ENCODE measurements at regions not wholly inside any gene's neighbourhood (a gene's known extent, or its start where the extent isn't known, plus 50 kb on each side); places are given as distances from the start of the nearest gene placed in this dataset.

GRCh38 chr2:186241874-186242273, 244.2 kb upstream of the ZC3H15 start:
- no peaks in the 10 kb centered on the region for H3K27me3 Mint-ChIP-seq (ENCODE audit: low read depth)
- no peak overlapping the region for H3K4me3 Mint-ChIP-seq
- ATAC-seq (peak; percentile 32; the same call in 1 of the 2 replicates), DNase-seq (ENCODE audit: low spot score) (no peak)
- peaks cover 9% of the 10 kb centered on the region for H3K4me1 Mint-ChIP-seq
- TF ChIP-seq FOXP4 (CRISPR knock-in tag; IDR thresholded peaks at IDR 0.05), result no peak
- no peak for TF ChIP-seq MAX (CRISPR knock-in tag; IDR thresholded peaks at IDR 0.05)
- no peak for TF ChIP-seq ESRRA (CRISPR knock-in tag; IDR thresholded peaks at IDR 0.05; ENCODE audit: borderline replicate concordance)
- no peak for TF ChIP-seq PREB (CRISPR knock-in tag; IDR thresholded peaks at IDR 0.05; ENCODE audit: borderline replicate concordance)
- no peak for TF ChIP-seq ZNF219 (CRISPR knock-in tag; IDR thresholded peaks at IDR 0.05; ENCODE audit: borderline replicate concordance)
- CTCF ChIA-PET, result interaction anchor here (0.6 to 1.0 kb wide), 4 partner anchors 14 to 992 kb away, joined by 3 to 5 read pairs (median 4); no protein-coding TSS in a partner anchor
- peaks cover 9% of the 10 kb centered on the region; the same call in 1 of the 2 replicates for H3K9me3 Mint-ChIP-seq
- H3K27ac Mint-ChIP-seq, result no peak overlapping the region
- POLR2A ChIA-PET, result interaction anchor here (0.6 kb wide), 1 partner anchor 9 kb away, joined by 4 read pairs; no protein-coding TSS in a partner anchor
- H3K36me3 Mint-ChIP-seq, result peaks cover under 1% of the 10 kb centered on the region

GRCh38 chr2:186254759-186255158, 231.3 kb upstream of the ZC3H15 start:
- CTCF ChIA-PET, result interaction anchor here (1.1 to 1.5 kb wide), 3 partner anchors 13 to 516 kb away, joined by 4 to 9 read pairs (median 5); partner anchors contain the start of gene FSIP2
- H3K4me3 Mint-ChIP-seq, result no peak overlapping the region
- peaks cover 8% of the 10 kb centered on the region for H3K9me3 Mint-ChIP-seq
- H3K4me1 Mint-ChIP-seq, result peaks cover 24% of the 10 kb centered on the region
- H3K27ac Mint-ChIP-seq, result no peak overlapping the region
- POLR2A ChIA-PET, result no interaction called here
- peaks cover 7% of the 10 kb centered on the region for H3K36me3 Mint-ChIP-seq
- DNase-seq (ENCODE audit: low spot score) (no peak), ATAC-seq (no peak)
- H3K27me3 Mint-ChIP-seq (ENCODE audit: low read depth), result no peaks in the 10 kb centered on the region
- TF ChIP-seq FOXJ3 (CRISPR knock-in tag; IDR thresholded peaks at IDR 0.05; ENCODE audit: borderline replicate concordance), result no peak
- no peak for TF ChIP-seq GRHL2 (CRISPR knock-in tag; IDR thresholded peaks at IDR 0.05; ENCODE audit: insufficient replicate concordance, severe bottlenecking)
- no peak for TF ChIP-seq NFATC4 (CRISPR knock-in tag; IDR thresholded peaks at IDR 0.05)

GRCh38 chr2:186255823-186256222, 230.2 kb upstream of the ZC3H15 start:
- ATAC-seq (peak; percentile 95), DNase-seq (ENCODE audit: low spot score) (peak; percentile 52)
- peak overlapping the region; percentile 70 for H3K27ac Mint-ChIP-seq
- ChIA-PET CTCF (interaction anchor here (1.0 to 1.5 kb wide), 4 partner anchors 14 to 517 kb away, joined by 3 to 9 read pairs (median 4); partner anchors contain the start of gene FSIP2), POLR2A (no interaction called here)
- H3K27me3 Mint-ChIP-seq (ENCODE audit: low read depth), result no peaks in the 10 kb centered on the region
- peaks cover 24% of the 10 kb centered on the region for H3K4me1 Mint-ChIP-seq
- peaks cover 8% of the 10 kb centered on the region for H3K9me3 Mint-ChIP-seq
- peak overlapping the region; percentile 20; the same call in 1 of the 2 replicates for H3K4me3 Mint-ChIP-seq
- H3K36me3 Mint-ChIP-seq, result peaks cover 7% of the 10 kb centered on the region
- TF ChIP-seq CTCF (IDR thresholded peaks at IDR 0.05), result no peak
- peak; percentile 68; the same call in 1 of the 2 replicates for TF ChIP-seq TEAD1 (CRISPR knock-in tag; IDR thresholded peaks at IDR 0.05)
- TF ChIP-seq GABPB1 (CRISPR knock-in tag; IDR thresholded peaks at IDR 0.05), result no peak
- no peak for TF ChIP-seq MLX (CRISPR knock-in tag; IDR thresholded peaks at IDR 0.05)
- TF ChIP-seq FOXP4 (CRISPR knock-in tag; IDR thresholded peaks at IDR 0.05), result no peak
- TF ChIP-seq USF2 (CRISPR knock-in tag; IDR thresholded peaks at IDR 0.05), result no peak
- TF ChIP-seq NFE2L1 (CRISPR knock-in tag; IDR thresholded peaks at IDR 0.05), result no peak
- peak; percentile 53; the same call in 1 of the 2 replicates for TF ChIP-seq FOXK1 (CRISPR knock-in tag; IDR thresholded peaks at IDR 0.05)
- no peak for TF ChIP-seq FOXJ3 (CRISPR knock-in tag; IDR thresholded peaks at IDR 0.05; ENCODE audit: borderline replicate concordance)
- TF ChIP-seq ATF6 (CRISPR knock-in tag; IDR thresholded peaks at IDR 0.05), result no peak
- TF ChIP-seq OVOL2 (CRISPR knock-in tag; IDR thresholded peaks at IDR 0.05; ENCODE audit: borderline replicate concordance), result no peak
- TF ChIP-seq ZNF219 (CRISPR knock-in tag; IDR thresholded peaks at IDR 0.05; ENCODE audit: borderline replicate concordance), result no peak
- TF ChIP-seq ZNF423 (CRISPR knock-in tag; IDR thresholded peaks at IDR 0.05), result no peak
- no peak for TF ChIP-seq FOXP1 (CRISPR knock-in tag; IDR thresholded peaks at IDR 0.05; ENCODE audit: borderline replicate concordance)
- TF ChIP-seq ETV6 (CRISPR knock-in tag; IDR thresholded peaks at IDR 0.05), result peak; percentile 47; the same call in 1 of the 2 replicates

Measured in WTC11 (cell line).